Renal pelvis (tissue), 1 donor: ENCODE measurements at regions not wholly inside any gene's neighbourhood (a gene's known extent, or its start where the extent isn't known, plus 50 kb on each side); places are given as distances from the start of the nearest gene placed in this dataset.
"Not testable (repeated sequence)": the region's sequence is repeated elsewhere in the genome, so short reads cannot be mapped to it uniquely, and the experiment has no call there.

Experiments used
- DNase-seq: peaks from one replicate; pipeline ENCODE4 v3.0.0-alpha.2; 2013

DNA sequence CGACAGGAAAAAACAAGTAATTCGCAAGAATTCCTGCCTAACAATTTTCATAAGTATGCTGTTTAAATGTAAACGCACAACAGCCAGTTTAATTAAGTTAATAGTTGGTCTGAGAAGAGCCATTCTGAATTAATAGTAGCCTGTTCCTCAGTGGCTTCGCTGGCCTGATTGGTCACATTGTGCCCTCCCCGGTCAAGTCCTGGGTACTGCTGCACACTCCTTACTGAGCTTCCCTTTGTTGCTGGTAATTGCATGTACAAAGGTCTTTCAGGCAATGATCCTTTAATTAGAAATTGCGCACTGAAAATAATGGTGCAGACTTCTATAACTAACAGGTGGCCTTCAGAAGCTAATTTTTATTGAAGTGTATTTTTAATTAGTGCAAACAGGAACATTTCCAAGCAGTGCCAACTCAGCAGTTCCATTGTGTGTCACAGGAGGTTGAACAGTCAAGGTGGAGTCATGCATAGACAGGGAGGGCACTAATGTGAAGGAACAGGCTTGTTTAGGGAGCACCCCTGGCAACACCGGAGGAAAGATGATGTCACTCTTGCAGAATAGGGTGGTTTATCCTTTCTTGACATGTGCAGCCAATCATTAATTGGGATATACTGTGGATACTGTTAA, 92.6 kb upstream of the SLC22A23 start:
- DNase-seq = no peak

DNA sequence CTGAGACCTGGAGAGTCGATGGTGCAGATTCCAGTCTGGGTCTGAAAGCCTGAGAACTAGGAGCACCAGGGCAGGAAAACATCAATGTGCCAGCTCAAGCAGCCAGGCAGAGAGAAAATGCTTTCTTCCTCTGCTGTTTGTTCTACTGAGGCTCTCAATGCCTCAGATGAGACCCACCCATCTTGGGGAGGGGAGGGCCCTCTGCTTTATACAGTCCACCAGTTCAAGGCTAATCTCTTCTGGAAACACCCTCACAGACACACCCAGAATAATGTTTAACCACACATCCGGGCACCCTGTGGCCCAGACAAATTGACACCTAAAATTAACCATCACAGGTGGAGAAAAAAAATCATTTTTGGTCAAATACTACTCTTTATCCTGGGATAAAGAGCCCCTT, 89.3 kb upstream of the SLC22A23 start:
- no peak for DNase-seq

GRCh38 chr6:3545156-3545555, 88.3 kb upstream of the SLC22A23 start:
- no peak for DNase-seq

DNA sequence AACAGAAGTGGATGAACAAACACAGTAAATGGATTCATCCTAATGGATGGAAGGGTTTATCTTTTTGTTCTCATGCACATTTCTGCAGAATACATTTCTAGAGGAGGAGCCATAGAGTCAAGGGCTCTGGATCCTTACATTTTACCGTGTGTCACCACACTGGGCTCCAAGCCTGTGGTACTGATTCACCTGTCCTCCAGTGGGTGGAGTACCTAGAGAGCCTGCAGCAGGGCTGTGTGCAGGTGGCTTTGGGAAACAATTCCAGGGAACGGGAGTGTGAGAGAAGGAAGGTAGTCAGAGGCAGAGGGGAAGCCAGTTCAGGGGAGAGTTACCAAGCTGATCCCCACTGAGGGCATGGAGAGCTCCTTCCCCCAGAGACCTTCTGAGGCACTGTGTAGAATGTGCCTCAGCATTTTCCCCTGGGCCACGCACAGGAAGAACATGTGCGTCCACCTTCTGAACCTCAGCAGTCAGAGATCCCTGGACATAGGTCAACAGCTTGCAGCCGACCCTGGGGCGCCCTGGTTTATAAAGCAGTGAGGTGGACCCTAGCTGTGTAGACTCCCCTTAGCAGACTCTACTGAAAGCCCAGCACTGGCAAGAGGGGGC, 85.3 kb upstream of the SLC22A23 start:
- DNase-seq = no peak

DNA sequence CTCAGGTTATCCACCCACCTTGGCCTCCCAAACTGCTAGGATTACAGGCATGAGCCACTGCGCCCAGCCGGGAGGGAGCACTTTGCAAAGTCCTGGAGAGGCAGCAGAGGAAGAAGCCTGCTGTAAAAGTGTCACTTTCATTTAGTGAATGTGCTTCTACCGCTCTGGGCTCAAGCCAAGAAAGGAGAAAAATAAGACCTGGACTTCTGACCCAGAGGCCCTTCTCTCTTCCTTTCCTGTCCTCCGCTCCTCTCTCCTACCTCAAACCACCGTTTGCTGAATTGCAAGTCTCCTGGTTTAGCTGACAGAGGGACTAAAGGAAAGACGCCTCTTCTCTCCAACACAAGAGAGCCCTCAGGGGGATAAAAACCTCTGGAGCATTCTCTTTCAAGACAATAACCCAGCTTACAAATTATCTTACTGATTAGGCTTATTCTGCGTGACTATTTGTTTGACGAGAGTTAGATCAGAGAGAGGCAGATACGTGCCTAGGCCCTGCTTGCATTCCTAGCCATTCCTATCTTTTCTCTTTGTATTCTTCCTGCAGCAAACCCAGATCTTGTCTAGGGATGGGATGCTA, 84.2 kb upstream of the SLC22A23 start:
- DNase-seq = peak; percentile 15

DNA sequence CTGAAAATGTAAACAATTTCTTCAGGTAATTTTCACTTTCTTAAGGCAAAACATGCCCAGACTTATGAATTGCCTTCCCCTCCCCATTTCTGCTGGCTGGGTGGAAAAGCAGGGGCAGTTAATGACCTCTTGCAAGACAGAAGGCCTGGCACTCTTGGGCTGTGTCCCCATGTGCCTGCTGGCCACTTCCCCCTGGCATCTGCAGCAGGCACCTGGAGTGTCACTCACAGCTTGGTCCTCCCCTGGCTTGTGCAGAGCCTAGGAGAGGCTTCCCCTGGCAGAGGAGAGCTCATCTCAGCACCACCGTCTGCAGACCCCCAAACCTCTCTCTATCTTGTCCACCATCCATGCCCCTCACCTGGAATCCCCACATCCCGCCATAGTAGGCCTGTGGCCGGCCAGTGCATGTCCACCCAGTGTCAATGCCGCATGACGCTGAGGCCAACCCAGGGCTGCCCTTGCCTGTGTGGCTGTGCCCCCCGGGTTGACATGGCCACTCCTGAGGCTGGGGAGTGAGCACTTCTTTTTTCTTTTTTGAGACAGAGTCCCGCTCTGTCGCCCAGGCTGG, 83.5 kb upstream of the SLC22A23 start:
- DNase-seq = no peak

- no peak for DNase-seq
These were observed 81.7 kb upstream of the SLC22A23 start for GRCh38 chr6:3538536-3538935.

DNA sequence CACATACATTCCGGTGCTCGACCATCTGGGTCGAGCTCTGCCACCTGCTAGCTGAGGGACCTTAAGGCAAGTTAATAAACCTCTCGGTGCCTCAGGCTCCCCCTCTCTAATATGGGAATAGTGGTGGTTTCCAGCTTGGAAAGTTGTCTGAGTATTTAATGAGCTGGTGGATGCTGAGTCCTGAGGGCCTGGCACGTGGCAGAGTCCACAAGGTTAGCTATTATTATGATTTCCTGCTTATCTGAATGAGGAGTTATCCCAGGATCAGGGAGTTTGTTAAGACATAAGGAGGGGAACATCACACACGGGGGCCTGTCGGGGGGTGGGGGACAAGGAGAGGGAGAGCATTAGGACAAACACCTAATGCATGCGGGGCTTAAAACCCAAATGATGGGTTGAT, 80.1 kb upstream of the SLC22A23 start:
- DNase-seq = no peak

- DNase-seq = no peak
These were observed 79.1 kb upstream of the SLC22A23 start for GRCh38 chr6:3535776-3536435.

DNA sequence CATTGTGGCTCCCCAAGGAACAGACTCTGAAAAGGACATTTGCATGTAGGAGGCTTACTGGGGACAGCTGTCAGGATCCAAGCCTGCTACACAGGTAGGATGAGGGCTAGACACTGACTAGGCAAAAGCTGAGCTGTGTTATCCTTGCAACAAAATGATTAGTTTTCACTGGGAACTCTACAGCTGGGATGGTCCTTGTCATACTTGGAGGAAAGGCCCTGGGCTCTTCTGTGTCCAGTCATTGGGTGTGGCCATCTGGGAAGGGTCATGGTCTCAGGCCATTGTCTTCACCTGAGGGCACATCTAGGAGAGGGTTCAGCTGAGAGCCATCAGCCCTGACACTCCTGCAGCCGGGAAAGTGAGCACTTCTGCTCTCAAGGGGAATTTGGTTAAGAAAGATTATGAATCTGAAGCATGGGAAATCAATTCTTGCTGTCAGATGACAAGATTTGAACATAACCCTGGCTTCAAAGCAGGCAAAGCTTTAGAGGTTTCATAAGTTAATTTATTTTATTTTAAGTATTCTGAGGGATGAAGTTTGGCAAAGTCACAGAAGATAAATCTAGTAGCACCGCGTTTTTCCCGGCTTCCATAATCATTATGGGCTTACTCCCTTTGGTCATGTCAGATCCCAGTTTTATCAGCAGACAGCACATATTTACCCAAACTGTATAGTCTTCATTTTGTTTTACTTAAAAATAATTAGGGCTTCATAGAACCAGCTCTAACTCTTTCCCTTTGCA, 78.4 kb upstream of the SLC22A23 start:
- DNase-seq = no peak

DNA sequence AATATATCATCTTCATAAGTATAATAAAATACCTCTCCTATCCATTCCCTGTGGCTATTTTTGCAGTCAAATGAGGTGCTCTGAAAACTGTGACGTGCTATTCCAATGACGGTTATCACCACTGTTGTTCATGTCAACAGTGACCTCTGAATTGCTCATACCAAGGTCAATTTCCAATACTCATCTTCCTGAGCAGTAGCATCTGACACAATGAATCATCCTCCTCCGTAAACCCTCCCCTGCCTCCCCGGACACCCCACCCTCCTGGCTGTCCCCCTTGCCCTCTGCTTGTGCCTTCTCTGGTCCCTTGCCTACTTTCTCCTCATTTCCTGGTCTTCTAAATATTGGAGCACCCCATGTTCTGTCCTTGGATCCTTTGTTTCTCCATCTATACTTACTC, 77.7 kb upstream of the SLC22A23 start:
- no peak for DNase-seq

DNA sequence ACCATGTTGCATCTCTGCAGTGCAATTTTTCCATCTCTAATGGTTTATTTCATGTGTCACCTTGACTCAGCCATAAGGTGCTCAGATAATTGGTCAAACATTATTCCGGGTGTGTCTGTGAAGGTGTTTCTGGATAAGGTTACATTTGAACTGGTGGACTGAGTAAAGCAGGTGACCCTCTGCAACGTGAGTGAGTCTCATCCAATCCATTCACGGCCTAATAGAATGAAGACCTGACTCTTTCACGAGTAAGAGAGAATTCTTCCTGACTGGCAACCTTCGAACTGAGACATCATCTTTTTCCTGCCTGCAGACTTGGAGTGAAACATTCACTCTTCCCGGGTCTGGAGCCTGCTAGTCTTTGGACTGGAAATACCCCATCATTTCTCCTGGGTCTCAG, 77.1 kb upstream of the SLC22A23 start:
- DNase-seq = no peak

DNA sequence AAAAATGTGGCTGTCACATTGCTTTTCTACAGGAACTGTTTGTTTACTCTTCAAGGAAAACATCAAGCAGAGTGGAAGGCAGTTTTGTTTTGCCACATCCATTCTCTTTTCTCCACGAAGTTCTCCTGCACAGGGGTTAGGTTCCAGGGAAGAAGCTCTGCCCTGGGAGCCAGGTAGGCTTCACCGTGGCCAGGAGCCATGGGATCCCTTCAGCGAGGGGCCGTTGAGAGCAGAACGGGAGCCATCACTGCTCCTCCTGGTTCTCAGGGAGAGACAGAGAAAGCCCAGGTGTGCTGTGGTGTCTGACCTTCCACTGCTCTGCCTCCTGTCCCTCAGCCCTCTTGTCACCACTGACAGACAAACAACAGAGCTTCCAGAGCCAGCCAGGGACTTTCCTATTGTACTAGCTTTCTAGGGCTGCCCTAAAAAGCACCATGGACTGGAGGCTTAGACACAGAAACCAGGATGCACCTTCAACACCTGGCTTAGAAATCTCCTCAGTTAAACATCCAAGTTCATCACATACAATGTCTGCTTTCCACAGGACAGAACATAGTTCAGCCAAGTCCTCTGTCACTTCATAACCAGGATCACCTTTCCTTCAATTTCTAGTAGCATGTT, 75.6 kb upstream of the SLC22A23 start:
- DNase-seq = no peak

- no peak for DNase-seq
These were observed 74.6 kb upstream of the SLC22A23 start for GRCh38 chr6:3531481-3531880.

DNA sequence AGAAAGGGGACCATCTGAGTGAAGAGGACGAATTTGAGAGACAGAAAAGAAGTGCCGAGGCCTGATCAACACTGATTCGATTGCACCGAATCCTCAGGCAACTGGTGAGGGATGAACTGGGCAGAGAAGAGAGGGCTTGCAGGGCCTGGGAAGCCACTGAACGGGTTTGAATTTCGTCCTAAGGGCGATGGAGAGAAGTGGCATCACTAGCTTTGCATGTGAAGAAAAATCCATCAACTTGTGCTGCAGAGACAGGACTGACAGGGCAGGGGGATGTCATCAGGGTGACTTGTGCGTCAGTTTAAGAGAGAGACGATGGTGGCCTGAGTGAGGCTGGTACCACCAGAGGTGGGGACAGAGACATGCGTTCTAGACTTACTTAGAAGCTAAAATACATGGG, 73.7 kb upstream of the SLC22A23 start:
- DNase-seq = no peak

DNA sequence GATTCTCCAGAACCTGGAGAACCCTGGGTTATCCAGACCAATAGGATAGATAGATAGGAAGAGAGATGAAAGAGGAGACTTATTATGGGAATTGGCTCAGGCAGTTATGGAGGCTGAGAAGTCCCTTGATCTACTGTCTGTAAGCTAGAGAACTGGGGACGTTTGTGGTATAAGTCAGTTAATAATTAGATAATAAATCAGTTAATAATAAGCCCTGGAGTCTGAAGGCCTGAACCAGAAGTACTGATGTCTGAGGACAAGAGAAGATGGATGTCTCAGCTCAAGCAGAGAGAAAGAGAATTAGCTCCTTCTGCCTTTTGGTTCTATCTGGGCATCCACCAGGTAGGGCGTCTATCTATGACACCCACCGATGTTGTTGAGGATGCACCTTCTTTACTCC, 72.9 kb upstream of the SLC22A23 start:
- no peak for DNase-seq

DNA sequence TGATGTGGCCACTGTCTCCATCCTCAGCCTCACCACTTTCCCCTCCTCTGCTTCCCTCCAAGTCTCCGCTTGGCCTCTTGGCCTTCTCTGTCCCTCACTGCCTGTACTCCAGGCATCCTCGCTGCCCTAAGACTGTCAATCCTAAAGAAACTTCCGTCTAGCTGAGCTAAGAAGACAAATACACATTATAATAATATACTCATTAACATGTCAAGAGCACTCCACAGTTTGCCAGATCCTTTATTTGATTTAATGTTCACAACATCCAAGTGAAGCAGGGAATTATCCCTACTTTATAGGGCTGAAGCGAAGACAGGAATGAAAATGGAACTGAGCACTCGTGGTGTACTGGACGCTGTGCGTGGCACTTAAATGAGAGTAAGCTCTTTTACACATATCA, 72.4 kb upstream of the SLC22A23 start:
- no peak for DNase-seq

DNA sequence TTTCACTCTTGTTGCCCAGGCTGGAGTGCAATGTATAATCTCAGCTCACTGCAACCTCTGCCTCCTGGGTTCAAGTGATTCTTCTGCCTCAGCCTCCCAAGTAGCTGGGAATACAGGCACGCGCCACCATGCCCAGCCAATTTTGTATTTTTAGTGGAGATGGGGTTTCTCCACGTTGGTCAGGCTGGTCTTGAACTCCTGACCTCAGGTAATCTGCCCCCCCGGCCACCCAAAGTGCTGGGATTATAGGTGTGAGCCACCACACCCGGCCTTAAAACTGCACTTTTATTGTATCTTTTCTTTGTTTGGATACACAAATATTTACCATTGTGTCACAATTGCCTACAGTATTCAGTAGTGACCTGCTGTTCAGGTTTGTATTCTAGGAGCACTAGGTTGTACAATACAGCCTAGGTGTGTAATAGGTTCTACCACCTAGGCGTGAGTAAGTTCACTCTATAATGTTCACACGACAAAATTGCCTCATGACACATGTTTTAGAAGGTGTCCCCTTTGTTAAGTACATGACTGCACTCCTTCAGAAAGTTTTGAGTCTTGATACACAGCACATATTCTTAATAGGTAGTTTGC, 71.3 kb upstream of the SLC22A23 start:
- not testable (repeated sequence) for DNase-seq

DNA sequence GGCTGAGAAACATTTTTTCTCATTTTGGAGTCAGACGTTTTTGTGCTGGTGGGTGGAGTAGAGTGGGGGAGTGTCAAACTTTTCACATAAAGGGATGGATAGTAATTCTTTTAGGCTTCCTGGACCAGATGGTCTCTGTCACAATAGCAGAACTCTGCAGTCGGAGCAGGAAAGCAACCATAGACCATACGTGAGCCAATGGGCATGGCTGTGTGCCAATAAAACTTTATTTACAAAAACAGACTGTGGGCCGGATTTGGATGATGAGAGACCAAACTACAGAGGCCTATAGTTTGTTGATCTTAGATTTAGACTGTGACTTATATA, 70.8 kb upstream of the SLC22A23 start:
- no peak for DNase-seq

DNA sequence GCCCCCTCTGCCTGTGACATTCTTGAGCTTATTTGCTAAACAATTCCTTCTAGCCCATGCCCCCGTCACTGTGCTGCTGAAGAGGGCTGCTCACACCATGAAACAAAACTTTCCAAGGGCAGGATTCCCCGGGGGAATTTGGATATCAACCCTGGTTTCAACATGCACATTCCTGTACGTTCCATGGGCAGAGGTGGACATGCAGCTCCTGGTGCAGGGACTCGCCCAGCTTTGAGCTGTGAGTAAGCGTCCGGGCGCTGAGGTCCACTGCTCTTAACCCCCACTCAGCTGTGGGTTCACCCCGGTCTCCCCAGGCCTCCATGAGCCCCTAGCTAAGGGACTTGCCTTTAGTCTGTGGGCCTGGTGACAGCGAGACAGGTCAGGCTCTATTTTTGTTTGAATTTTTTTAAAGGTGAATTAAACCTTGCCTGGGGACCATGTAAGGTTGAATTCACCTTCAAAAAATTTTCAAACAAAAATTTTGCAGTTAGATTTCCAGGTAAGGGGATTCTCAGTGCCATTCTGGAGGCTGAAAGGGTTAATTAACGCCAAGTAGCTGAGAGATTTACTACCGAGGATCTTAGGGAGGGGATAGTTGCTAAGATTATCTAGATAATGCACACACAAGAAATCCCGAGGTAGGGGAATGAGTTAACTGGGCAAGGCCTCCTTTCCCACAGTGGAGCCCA, 70.3 kb upstream of the SLC22A23 start:
- DNase-seq = no peak

DNA sequence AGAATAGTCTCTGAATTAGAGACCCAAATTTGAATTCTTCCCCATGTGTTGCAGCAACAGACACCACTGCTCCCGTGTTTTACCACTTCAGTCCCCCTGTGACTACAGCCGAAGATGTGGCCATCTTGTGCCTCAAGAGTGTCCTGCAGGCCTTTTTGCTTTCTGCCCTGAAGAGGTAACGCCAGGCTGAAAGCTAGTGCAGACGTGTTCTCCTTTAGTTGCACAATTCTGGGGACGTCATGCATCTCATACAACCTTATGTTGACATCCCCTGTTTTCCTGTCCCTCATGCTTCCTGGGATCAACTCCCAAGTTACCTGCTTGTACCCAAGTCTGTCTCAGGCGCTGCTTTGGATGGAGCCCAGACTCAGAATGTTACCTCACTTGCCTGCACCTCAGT, 69.1 kb upstream of the SLC22A23 start:
- DNase-seq = no peak
